CD4-positive, alpha-beta T cell treated with Interferon alpha-2 for 1 hour (primary cell): ENCODE measurements at regions not wholly inside any gene's neighbourhood (a gene's known extent, or its start where the extent isn't known, plus 50 kb on each side); places are given as distances from the start of the nearest gene placed in this dataset.
"Not testable (repeated sequence)": the region's sequence is repeated elsewhere in the genome, so short reads cannot be mapped to it uniquely, and the experiment has no call there.

ENCODE experiments used
- DNase-seq, 2 donors: peaks; one replicate each; pipeline ENCODE4 v3.0.0-alpha.2; 2020 to 2022

GRCh38 chr3:148441191-148441590 is 256.5 kb upstream of the AGTR1 start:
- no peak for DNase-seq

GRCh38 chr3:148450819-148451218 is 246.9 kb upstream of the AGTR1 start:
- no peak for DNase-seq

DNA sequence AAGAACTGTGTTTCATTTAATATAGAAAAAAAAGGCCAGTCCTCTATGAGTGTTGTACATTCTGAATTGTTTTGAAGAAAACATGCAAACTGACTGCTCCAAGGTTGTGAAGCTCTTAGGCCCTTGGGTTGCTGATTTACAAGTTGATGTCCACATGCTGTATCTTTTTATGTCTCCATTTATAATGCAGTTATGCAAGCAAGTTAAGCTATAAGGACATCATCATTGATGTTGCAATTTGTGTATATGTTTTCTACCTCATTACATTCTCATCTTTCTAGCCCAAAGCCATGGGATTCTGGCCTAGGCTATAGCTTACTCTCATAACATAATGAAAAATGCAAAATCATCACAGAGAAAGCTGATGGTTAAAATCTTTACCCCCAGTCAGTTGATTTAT is 245.7 kb upstream of the AGTR1 start:
- DNase-seq = no peak

- no peak for DNase-seq
Observed at GRCh38 chr3:148453781-148454191, 243.9 kb upstream of the AGTR1 start.

DNA sequence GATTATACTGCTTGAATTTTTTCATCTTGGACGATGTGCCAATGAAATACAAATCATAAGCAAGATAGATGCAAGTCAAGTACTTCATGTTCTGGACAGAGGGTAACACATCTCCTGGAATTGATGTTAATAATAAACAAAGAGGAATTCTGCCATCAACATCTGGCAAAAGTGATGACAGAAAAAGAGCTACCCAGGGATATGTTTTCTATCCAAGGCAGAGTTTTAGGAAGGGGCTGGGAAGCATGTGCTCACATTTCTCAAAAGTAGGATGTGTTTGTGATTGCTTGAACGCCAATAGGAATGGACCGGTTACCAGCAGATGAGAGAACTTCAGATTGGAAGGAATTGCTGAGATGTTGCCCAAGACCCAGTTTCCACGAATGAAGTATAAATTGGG is 242.6 kb upstream of the AGTR1 start:
- no peak for DNase-seq

DNA sequence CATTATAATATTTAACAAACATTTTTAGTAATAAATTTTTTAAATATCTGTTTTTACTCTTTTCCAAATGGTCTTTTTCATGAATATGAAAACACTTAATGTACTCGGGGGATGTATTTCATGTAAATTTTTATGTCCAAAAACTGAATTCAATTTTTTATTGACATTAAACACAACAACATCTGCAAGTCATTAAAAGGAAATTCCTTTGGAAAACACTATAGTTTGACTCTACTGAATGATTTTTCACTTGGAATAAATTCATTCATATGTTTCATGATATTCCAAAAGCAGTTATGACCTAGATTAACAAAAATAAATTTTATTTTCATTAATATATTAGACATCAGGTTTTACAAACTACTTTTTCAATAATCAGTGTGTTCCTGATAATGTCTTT is 239.8 kb upstream of the AGTR1 start:
- no peak for DNase-seq

GRCh38 chr3:148459931-148460513 is 237.7 kb upstream of the AGTR1 start:
- DNase-seq = no peak

DNA sequence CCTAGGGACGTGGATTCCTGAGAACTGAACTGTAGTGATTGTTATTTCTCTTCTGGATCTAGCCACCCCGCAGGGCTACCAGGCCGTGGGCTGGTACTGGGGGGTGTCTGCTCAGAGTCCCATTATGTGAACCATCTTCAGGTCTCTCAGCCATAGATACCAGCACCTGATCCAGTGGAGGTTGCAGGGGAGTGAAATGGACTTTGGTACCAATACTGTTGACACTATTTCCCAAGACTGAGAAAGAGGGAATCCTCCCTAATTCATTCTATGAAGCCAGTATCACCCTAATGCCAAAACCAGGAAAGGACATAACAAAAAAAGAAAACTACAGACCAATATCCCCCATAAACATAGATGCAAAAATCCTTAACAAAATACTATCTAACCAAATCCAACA is 237.0 kb upstream of the AGTR1 start:
- DNase-seq = no peak

DNA sequence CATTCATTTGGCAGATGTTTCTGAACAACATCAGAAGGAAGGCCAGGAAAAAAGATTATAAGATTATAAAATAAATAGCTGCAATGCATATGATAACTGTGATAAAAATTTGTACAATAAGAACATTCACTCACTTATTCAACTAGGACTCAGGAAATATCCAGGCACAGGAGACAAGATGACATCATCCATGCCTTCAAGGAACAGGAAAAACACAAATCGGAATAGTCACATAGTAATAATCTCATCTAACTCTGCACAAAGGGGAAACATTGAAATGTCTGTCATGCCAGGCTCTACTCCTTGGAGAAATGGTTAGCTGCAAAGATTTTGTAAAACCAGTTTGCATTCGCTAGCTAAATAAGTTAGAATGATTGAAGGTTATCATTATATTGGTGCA is 233.5 kb upstream of the AGTR1 start:
- DNase-seq = no peak

DNA sequence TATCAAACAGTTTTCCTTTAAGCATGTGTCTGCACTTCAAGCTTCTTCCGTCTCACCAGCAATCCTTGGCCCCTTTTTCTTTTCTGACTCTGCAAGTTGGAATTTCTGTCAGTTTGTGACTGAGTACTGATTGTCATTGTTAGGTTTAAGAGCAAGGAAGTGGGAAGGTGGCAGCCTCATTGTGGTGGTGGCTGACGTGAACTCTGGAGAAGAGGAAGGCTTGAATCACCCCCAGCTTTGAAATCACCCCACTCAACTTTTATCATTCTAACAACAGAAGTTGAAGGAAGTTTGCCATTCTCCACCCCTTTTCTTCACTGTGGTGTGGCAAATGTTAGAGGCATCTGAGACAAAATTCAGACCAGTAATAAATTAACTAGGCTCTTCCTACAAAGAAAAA is 231.6 kb upstream of the AGTR1 start:
- no peak for DNase-seq

GRCh38 chr3:148466980-148467740 is 230.5 kb upstream of the AGTR1 start:
- no peak for DNase-seq

GRCh38 chr3:148477375-148477774 is 220.3 kb upstream of the AGTR1 start:
- no peak for DNase-seq

DNA sequence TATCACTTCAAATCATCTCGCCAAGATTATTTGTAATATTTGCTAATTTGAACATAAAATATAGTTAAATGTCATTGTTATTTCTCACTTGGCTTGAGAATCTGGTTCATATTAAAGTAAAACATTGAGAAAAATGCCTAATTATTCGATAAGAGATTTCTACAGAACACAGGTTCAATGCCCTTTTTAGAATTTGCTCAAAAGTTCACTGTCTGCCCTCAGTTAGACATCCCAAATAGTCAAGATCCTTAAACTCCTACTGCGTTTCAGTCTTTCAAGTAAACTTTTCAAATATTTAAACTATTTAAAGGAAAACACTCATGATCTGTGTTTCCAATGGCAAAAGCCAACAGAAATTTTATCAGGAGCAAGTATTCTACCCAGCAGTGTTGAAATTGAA is 204.1 kb upstream of the AGTR1 start:
- no peak for DNase-seq

DNA sequence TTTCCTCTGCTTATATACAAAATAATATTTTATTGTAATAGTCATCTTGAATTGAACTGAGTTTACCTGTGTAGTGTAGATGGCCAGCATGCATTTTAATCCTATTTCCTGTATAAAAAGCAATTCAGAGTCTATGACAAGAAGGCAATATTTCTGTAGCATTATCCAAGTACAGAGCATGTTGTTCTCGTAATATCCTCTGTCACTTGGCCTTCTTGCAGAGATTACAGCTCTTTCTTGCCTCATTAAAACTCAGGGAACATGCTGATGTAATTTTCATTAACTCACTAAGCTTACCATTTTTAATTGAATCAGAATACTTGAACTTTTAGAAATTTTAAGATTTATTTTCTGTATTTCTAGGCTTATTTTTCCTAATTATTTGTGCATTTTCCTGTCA is 203.3 kb upstream of the AGTR1 start:
- DNase-seq = no peak

GRCh38 chr3:148500881-148501280 is 196.8 kb upstream of the AGTR1 start:
- DNase-seq = no peak

- DNase-seq = no peak
Observed at GRCh38 chr3:148510116-148510515, 187.6 kb upstream of the AGTR1 start.

DNA sequence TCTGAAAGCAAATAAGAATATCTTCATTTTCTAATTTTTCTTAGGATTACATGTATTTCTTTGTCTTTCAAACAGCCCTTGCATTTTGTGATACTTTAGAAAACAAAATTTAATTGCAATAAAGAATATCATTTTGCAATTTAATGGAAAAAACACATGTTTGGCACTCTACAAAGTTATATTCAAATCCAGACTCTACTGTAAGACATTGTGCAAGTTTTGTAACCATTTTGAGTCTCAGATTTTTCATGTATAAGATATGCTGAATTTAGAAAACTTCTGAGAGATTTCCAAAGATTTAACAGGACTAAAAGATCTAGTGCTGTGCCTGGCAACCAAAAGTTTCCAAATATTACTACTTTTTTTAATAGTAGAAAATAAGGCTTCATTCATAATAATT is 187.1 kb upstream of the AGTR1 start:
- DNase-seq = no peak

GRCh38 chr3:148512648-148513047 is 185.1 kb upstream of the AGTR1 start:
- DNase-seq = no peak

GRCh38 chr3:148513096-148513543 is 184.6 kb upstream of the AGTR1 start:
- no peak for DNase-seq

DNA sequence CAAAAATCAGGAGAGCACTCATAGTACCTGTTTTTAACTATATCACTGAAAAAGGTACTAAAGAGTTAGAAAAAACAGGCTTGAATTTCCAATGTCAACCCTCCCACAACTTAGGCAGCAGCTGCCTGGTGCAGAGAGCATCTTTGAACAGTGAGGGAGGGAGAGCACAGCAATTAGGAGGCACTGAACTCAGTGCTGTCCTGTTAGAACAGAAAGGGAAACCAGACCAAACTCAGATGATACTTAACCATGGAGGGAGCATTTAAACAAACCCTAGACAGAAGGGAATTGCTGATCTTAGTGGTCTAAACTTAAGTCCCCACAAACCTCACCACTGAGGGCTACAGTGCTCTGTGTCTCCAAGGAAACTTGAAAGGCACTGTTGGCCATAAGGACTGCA is 179.2 kb upstream of the AGTR1 start:
- no peak for DNase-seq

- DNase-seq = not testable (repeated sequence)
Observed at GRCh38 chr3:148525621-148526020, 172.1 kb upstream of the AGTR1 start.

DNA sequence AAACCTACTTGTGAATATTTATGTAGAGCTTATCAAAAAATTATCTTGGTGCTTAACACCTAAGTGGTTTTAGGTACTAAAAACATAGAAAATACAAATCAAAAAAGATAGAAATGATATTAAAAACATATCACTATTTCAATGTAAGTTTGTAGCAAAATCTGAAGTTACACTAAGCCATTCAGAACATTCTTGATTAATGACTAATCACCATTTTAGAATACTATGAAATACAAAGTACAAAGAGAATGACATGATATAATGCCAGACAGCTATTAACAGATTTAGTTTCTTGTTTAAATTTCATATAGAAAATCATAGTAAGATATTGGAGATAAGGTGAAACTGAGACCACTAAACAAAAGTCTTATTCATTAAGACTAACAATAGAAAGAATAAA is 169.7 kb upstream of the AGTR1 start:
- no peak for DNase-seq

- no peak for DNase-seq
Observed at GRCh38 chr3:148531836-148532235, 165.9 kb upstream of the AGTR1 start.

DNA sequence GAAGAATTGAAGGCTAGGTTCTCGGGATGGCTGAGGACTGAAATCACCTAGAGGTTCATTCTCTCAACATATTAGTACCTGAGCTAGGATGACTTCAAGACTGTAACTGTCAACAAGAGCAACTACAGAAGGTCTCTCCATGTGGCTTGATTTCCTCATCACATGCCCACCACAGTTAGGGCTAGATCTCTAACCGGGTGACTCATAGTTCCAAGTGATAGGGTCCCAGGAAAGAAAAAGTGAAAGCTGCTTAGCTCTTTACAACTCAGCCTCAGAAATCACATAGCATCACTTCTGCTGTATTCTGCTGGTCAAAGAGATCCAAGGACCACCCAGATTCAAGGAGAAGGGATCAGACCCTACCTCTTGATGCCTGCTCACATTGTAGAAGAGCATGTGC is 165.4 kb upstream of the AGTR1 start:
- DNase-seq = no peak

- no peak for DNase-seq
Observed at GRCh38 chr3:148532774-148533173, 164.9 kb upstream of the AGTR1 start.
